ENCODE measurements at regions not wholly inside any gene's neighbourhood (a gene's known extent, or its start where the extent isn't known, plus 50 kb on each side); places are given as distances from the start of the nearest gene placed in this dataset.

DNA sequence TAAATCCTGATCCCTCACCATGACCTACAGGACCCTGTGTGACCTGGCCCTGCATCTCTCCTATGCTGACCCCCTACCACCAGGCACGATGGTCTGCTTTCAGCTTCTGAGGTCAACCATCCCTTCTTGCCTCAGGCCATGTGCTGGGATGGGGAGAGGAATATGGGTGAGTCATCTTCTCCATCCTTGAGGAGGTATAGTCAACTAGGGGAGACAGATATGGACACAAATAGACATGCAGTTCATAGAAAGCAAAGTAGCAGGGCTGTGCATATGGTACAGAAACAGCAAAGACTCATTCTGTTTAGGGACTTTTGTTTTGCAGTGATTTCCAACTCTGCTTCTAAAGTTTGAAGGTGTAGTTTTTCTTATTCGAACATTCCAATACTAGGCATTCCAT is 250.8 kb upstream of the FGGY start:
- TF ChIP-seq, protein P1, sequence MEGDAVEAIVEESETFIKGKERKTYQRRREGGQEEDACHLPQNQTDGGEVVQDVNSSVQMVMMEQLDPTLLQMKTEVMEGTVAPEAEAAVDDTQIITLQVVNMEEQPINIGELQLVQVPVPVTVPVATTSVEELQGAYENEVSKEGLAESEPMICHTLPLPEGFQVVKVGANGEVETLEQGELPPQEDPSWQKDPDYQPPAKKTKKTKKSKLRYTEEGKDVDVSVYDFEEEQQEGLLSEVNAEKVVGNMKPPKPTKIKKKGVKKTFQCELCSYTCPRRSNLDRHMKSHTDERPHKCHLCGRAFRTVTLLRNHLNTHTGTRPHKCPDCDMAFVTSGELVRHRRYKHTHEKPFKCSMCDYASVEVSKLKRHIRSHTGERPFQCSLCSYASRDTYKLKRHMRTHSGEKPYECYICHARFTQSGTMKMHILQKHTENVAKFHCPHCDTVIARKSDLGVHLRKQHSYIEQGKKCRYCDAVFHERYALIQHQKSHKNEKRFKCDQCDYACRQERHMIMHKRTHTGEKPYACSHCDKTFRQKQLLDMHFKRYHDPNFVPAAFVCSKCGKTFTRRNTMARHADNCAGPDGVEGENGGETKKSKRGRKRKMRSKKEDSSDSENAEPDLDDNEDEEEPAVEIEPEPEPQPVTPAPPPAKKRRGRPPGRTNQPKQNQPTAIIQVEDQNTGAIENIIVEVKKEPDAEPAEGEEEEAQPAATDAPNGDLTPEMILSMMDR (IDR thresholded peaks at IDR 0.05 in 8 of 11, conservative IDR thresholded peaks at IDR 0.05 in 3 of 11) = no peak
- TF ChIP-seq POLR2A (IDR thresholded peaks at IDR 0.05) (no peak), POLR2AphosphoS5 (IDR thresholded peaks at IDR 0.05) (no peak)

All from spleen (tissue), 7 donors.